H1 (cell line): ENCODE measurements at regions not wholly inside any gene's neighbourhood (a gene's known extent, or its start where the extent isn't known, plus 50 kb on each side); places are given as distances from the start of the nearest gene placed in this dataset.

Source experiments
- BCL11A ChIP-seq, 2 experiments: IDR thresholded peaks; one replicate each; pipeline ENCODE4 v1.6.1; 2011; ENCODE audit warnings: low read depth in 2 of 2, low read length in 2 of 2, mild to moderate bottlenecking in 2 of 2
- CHD1 ChIP-seq: IDR thresholded peaks from 2 replicates; pipeline ENCODE4 v1.6.1; 2012; ENCODE audit warnings: low read depth, low read length, improper control_type of control experiment
- CTCF ChIP-seq, 3 experiments: IDR thresholded peaks; 1 replicate in 2 of 3; 2 replicates in 1 of 3; pipeline versions ENCODE4 v1.5.1 to v1.6.1; 2011; ENCODE audit warnings: low read length in 3 of 3, mild to moderate bottlenecking in 3 of 3, inconsistent platforms in 2 of 3, low read depth in 1 of 3, moderate library complexity in 1 of 3; ENCODE audit not compliant: insufficient read depth in 1 of 3; ENCODE audit errors: control extremely low read depth in 1 of 3
- EZH2 ChIP-seq: fragments of 200-600 bp; sonication (generic); IDR thresholded peaks from 2 replicates; pipeline ENCODE4 v1.7.1; 2012; ENCODE audit warnings: low read depth, mild to moderate bottlenecking, moderate library complexity, low read length, inconsistent platforms; ENCODE audit not compliant: severe bottlenecking
- GTF2F1 ChIP-seq: IDR thresholded peaks from 2 replicates; pipeline ENCODE4 v1.6.1; 2012; ENCODE audit warnings: low read depth, low read length, improper control_type of control experiment, borderline replicate concordance
- JUND ChIP-seq: IDR thresholded peaks from 2 replicates; pipeline ENCODE4 v1.6.1; 2011; ENCODE audit warnings: mild to moderate bottlenecking, improper control_type of control experiment, low read length
- NANOG ChIP-seq: IDR thresholded peaks from 2 replicates; pipeline ENCODE4 v1.6.1; 2011; ENCODE audit warnings: low read length, low read depth, mild to moderate bottlenecking, inconsistent platforms; ENCODE audit not compliant: insufficient read depth, poor library complexity, severe bottlenecking
- POLR2AphosphoS5 ChIP-seq: IDR thresholded peaks from 2 replicates; pipeline ENCODE4 v1.6.1; 2011; ENCODE audit warnings: low read depth, low read length
- RXRA ChIP-seq: IDR thresholded peaks from 2 replicates; pipeline ENCODE4 v1.6.1; 2011; ENCODE audit warnings: low read depth, mild to moderate bottlenecking, low read length, moderate library complexity; ENCODE audit not compliant: insufficient read depth
- SP4 ChIP-seq: IDR thresholded peaks from 2 replicates; pipeline ENCODE4 v1.6.1; 2012; ENCODE audit warnings: low read length, inconsistent platforms
- TAF1 ChIP-seq: IDR thresholded peaks from 2 replicates; pipeline ENCODE4 v1.6.1; 2011; ENCODE audit warnings: mild to moderate bottlenecking, low read depth, low read length
- TF ChIP-seq, protein P1 (sequence below): IDR thresholded peaks from 2 replicates; pipeline ENCODE4 v1.6.1; 2011; ENCODE audit warnings: low read depth, mild to moderate bottlenecking, low read length; ENCODE audit not compliant: insufficient read depth

DNA sequence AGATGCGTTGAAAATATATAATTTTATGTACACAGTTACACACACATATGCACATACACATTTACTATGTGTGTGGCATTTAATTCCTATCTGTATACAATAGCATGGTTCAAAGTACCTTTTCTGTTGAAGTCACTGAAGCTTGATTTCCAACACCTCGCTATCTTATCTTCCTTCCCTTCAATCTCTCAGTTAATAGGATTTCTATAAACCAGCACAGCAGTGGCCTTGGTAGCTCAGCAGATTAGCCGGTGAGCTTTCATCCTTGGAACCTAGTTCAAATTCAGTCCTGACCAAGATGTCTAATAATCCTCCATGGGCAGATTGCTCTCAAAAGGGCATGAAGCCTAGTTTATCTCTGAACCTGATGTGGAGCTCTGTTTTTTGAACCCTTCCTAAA is 2389.5 kb downstream of the MAT2B start:
- TF ChIP-seq CTCF (IDR thresholded peaks at IDR 0.05; ENCODE audit: control extremely low read depth in 1 of 3, insufficient read depth in 1 of 3, low read depth in 1 of 3, low read length in 3 of 3) = no peak
- TF ChIP-seq POLR2AphosphoS5 = no peak
- TF ChIP-seq BCL11A (IDR thresholded peaks at IDR 0.05; ENCODE audit: low read depth in 2 of 2, low read length in 2 of 2) = no peak
- no peak for TF ChIP-seq SP4
- TF ChIP-seq, protein P1, sequence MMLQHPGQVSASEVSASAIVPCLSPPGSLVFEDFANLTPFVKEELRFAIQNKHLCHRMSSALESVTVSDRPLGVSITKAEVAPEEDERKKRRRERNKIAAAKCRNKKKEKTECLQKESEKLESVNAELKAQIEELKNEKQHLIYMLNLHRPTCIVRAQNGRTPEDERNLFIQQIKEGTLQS = no peak
- no peak for TF ChIP-seq JUND
- TF ChIP-seq RXRA = no peak
- TF ChIP-seq EZH2 = no peak
- no peak for TF ChIP-seq GTF2F1
- no peak for TF ChIP-seq CHD1
- no peak for TF ChIP-seq NANOG
- TF ChIP-seq TAF1 = no peak
